LNCAP (cell line): ENCODE measurements at regions not wholly inside any gene's neighbourhood (a gene's known extent, or its start where the extent isn't known, plus 50 kb on each side); places are given as distances from the start of the nearest gene placed in this dataset.

Experiments used
- TF ChIP-seq, protein P1 (sequence below): fragments of 450-650 bp; IDR thresholded peaks from 2 replicates; pipeline ENCODE4 v1.5.1; 2017; ENCODE audit warnings: mild to moderate bottlenecking

GRCh38 chr6:130516604-130517003 is 150.8 kb downstream of the TMEM200A start:
- TF ChIP-seq, protein P1, sequence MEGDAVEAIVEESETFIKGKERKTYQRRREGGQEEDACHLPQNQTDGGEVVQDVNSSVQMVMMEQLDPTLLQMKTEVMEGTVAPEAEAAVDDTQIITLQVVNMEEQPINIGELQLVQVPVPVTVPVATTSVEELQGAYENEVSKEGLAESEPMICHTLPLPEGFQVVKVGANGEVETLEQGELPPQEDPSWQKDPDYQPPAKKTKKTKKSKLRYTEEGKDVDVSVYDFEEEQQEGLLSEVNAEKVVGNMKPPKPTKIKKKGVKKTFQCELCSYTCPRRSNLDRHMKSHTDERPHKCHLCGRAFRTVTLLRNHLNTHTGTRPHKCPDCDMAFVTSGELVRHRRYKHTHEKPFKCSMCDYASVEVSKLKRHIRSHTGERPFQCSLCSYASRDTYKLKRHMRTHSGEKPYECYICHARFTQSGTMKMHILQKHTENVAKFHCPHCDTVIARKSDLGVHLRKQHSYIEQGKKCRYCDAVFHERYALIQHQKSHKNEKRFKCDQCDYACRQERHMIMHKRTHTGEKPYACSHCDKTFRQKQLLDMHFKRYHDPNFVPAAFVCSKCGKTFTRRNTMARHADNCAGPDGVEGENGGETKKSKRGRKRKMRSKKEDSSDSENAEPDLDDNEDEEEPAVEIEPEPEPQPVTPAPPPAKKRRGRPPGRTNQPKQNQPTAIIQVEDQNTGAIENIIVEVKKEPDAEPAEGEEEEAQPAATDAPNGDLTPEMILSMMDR: no peak

DNA sequence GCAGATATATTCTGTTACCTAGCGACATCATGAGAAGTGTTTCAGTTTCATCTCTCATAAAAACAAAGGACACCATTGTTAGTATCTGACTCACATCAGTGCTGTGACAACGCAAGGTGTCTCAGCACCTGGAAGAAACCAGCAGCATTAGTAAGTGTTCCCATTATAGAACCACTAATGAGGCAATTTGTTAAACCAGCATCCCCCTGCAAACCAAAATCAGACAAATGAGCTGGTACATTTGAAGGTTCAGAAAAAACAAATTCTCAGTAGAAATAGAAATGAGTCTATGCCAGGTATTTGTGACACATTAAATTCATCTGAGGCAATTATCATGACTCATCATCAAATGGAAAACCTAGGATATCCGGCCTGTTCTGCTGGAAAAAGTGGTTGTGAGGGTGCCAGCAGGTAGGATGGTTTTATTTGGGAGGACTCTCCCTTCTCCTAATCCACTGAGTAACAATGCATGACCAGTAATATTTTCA is 151.7 kb downstream of the TMEM200A start:
- TF ChIP-seq, protein P1: no peak

DNA sequence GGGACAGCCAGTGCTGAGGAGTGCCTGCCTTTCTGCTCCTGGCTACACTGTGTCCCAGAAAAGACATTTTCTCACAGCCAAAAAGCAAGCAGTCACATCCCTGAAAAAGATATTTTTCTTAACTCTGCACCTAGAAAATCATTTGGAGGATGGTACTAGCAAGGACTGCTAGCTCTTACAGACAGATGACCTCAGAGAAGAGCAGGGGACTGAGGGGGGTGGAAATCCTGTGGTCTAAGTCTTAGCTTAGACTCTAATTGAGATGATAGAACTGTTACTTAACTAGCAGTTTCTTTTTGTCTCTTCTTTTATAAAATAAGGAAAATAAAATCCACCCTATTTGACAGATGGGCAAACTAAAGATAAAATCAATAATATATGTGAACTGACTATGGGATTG is 152.8 kb downstream of the TMEM200A start:
- TF ChIP-seq, protein P1: no peak

DNA sequence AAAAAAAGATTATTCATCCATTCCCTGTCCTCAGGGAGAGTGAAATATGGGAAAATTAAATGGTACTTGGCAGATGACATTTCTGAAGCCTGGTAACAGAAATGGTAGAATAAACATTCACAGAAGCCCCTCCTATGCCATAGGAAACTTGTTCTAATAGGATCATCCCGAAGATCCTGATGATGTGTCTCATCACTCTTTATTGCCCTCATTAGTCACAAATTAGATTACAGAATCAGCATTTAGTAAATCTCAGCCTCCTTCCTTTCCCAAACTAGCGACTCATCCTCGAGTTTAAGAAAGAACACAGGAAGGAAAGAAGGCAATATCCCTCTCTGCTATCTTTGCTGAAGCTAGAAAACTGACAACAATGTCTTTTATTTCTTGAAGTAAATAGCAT is 154.4 kb downstream of the TMEM200A start:
- TF ChIP-seq, protein P1: no peak

DNA sequence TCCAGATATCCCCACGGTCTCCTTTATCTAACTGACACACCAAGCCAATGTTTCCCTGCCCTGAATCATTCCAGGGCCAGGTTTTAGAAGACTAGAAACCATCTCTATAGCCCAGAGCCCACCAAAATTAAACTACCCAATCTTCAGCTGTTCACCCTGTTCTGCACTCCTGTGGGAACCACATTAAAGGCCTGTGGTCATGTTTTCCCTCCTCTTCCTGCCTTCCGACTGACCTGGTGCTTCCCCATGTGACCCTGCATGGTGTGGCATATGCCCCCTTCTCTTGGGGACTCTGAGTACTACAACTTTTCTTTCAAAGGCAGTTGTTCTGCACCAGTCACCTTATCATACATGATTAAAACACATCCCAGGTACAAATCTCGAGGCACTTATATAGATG is 155.0 kb downstream of the TMEM200A start:
- TF ChIP-seq, protein P1: no peak

GRCh38 chr6:130524552-130524951 is 158.7 kb downstream of the TMEM200A start:
- TF ChIP-seq, protein P1: no peak

- TF ChIP-seq, protein P1: no peak
Measured at GRCh38 chr6:130525408-130525807, 159.6 kb downstream of the TMEM200A start.

DNA sequence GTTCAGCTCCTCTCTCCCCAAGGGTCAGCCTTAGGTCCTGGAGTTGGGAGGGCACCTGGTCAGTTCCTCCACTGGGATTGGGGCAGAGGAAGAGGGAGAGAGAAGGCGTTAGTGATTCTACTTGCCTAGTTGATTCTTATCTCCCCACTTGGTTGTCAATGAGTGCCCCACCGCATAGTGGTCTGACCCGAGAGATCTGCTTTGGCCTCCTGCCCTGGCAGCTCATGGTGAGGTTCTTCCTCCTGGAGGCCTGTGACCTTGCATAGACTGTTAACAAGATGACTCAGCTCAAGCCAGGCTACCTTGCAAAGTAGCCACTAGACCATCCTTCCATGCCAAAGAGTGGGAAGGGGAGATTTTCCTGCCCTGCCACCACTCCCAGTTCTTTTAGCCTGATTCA is 160.6 kb downstream of the TMEM200A start:
- TF ChIP-seq, protein P1: no peak
